ENCODE measurements at regions not wholly inside any gene's neighbourhood (a gene's known extent, or its start where the extent isn't known, plus 50 kb on each side); places are given as distances from the start of the nearest gene placed in this dataset.

DNA sequence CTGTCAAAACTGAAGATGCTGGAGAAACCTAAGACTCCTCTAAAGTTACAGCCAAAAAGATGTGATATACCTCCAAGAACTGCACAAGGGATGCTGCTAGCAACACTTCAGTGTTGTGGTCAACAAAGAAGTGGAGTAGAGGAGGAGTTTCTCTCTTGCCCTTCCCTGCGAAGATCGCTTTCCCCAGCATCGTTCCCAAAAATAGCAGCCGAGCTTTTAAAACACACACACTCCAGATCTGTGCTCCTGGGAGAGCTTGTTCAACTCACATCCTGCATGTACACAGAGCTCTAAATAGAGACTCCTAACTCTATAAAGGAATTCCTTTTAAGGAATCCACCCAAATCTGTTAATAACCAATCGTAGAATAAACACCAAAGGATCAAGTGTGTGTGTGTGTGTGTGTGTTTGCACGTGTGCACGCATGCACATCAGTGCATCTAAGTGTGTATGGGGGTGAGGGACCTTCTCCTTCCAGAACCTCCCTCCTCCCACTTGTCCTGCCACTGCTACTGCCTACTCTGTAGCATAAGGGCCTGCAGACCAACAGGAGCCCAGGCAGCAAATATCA lies 58.5 kb downstream of the PSMG1 start:
- peak; percentile 27 for DNase-seq

DNA sequence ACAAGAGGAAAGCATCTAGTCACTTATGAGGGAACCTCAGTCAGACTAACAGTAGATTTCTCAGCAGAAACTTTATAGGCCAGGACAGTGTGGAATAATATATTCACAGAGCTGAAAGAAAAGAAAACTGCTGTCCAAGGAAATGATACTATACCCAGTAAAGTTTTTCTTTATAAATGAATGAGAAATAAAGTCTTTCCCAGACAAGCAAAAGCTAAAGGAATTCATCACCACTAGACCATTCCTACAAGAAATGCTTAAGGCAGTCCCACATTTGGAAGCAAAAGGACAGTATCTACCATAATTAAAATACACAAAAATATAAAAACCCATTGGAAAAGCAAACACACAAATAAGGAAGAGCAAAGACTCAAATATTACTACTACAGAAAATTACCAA lies 59.9 kb downstream of the PSMG1 start:
- no peak for DNase-seq

DNA sequence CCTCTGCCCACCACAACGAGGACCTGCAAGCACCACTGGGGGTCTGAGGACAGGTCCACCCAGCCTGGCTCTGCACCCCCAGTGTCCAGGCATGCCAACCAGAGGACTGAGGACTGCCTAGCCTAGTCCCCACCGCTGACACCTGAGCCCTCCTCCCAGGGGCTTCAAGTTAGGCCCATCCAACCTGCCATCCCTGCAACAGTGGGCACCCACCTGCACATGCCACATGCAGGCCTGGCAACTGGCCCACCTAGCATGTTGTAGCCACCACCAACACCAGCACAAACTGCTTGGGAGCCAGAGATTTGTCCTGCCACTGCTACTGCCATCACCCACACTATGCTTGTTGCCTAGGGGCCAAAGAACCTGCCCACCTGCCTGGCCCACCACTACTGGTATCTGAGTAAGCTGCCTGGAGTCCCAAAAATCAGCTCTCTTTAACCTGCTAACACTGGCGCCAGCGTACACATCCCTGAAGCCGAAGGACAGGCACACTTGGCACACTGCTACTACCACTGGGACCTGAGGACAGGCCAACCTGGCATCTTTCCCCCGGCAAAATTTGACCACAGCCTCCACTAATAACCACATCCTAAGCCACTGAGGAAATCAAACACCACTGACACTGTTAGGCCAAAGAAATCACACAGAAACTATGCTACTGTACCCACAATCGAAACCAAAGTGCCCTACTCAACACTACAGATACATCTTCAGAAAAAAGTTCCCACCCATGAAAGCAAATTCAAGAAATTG lies 61.5 kb downstream of the PSMG1 start:
- peak; percentile 22 for DNase-seq

DNA sequence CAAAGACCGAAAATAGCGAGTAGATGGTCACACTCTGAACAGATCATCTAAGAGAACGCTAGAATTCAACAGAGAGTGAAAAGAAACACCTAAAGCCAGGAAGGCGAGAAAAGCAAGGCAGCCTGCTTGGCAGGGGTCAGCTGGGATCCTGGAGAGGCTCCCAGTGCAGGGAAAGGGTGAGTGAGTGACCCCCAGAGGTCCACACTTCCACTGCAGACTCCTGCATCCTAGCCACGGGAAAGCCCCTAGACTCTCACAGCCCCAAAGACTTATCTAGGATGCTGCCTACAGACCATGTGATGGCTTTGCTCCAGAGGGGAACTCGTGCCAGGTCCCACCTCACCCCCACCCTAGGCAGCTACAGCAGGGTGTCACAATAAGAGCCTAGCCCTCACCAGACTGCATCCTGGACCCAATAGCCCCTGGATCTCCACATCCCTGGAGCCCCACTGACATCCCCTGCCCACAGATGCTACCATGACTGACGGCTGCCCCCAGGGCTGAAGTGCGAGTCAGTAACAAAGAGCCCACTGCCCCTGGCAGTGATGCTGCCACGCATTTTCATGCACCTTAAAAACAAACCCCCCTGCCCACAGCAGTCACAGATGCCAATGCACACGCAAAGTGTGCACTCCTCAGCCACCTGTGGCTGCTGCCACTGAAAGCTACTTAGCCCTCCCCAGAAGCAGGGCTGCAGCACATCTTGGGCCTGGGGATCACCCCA lies 62.2 kb downstream of the PSMG1 start:
- DNase-seq, result peak; percentile 45

DNA sequence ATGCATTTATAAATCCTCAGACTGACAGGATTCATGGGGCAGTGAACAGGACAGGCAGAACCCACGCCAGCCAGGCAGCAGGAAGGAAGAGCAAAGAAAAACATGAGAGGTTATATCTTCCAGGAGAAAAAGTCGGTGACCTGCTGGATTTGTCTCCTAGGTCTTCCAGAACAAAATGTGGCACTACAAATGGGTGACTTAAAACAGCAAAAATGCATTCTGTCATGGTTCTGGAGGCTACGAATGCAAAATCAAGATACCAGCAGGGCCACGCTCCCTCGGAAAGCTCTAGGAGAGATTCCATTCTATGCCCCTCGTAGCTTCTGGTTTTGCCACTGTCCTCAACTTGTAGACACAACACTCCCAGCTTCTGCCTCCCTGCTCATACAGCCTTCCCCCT lies 63.4 kb downstream of the PSMG1 start:
- DNase-seq, result no peak

DNA sequence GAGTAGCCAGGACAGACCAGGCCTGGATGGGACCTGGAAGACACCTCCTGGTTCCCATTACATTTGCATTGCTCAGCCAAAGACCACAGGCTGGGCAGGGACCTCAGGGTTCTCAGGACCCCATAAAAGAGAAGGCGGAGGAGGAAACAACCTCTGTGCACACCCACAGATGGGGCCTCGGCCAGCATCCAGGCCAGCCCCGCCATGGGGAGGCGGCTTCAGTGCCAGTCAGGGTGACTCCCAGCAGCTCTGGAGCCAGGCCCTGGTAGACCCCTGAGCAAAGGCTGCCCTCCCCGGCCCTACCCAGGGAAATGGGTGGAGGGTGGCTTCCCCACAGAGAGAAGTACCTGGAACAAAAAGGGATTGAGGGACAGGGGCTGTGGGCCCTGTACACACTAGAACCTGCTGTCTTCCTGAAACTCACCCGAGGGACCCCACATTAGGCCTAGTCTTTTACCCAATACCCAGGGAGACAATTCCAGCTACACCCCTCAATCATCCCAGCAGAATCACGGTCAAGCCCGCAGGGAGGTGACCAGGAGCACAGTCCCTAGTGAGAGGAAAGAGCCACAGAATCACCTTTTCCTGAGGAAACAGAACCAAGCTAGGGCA lies 64.5 kb downstream of the PSMG1 start:
- DNase-seq, result no peak

DNA sequence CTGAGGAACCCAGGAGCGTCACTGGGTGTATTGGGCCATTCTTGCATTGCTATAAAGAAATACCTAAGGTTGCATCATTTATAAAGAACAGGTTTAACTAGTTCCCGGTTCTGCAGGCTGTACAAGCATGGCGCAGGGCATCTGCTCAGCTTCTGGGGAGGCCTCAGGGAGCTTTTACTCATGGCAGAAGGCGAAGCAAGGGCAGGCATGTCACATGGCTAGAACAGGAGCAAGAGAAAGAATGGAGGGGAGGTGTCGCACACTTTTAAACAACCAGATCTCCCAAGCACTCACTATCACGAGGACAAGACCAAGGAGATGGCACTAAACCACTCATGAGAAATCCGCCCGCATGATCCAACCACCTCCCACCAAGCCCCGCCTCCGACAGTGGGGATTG lies 65.2 kb downstream of the PSMG1 start:
- DNase-seq, result no peak

DNA sequence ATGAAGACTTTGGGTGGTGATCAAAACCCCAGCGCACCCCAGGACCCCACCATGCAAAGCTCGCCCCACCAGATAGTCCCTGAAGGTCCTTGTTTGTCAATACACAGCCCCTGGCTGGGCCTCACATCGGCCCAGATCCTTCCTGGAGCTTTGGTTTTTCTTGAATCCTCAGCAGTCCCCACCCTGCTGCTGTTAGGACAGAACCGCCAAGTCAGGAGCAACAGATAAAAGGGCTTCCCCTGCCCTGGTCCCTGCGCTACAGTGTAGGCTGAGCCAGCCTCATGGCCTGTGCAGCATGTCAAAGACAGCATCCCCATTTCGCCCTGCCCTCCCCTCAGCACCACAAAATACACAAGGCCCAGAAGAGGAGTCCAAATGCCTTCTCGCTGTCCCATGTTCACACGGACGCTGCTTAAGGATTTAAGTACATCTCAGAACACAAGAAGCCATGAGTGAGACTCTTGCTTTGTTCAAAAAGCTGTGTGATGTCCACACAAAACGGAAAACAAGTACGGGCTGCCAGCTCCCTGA lies 65.7 kb downstream of the PSMG1 start:
- no peak for DNase-seq

DNA sequence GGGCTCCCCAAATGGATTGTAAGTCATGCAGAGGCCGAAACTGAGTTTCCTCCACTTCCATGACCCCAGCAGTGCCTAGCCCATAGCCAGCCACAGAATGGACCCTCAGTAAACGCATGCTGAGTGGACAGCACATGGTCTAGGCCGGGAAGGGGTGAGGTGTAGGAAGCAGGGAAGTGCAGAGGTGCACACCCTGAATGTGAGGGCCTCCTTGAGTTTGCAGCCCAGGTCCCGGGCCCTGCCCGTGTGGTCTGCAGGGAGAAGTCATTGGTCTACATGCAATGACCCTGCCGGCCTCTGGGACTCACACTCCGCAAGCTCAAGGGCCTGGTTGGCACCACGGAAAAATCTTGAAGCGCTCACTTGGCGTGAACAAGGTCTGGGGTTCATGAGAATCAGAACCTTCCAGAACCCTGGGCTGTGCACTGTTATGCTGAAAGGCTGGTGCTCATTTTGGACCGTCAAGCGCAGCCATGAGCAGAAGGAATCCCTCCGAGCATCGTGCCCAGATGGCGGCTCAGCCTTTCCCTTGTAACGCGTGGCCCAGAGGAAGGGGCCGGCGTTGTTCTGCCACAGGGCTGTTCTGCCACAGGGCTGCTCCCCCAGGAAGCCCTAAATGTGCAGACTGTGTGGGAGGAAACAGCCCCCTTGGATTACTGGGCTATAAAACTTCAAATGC lies 66.4 kb downstream of the PSMG1 start:
- DNase-seq, result no peak

DNA sequence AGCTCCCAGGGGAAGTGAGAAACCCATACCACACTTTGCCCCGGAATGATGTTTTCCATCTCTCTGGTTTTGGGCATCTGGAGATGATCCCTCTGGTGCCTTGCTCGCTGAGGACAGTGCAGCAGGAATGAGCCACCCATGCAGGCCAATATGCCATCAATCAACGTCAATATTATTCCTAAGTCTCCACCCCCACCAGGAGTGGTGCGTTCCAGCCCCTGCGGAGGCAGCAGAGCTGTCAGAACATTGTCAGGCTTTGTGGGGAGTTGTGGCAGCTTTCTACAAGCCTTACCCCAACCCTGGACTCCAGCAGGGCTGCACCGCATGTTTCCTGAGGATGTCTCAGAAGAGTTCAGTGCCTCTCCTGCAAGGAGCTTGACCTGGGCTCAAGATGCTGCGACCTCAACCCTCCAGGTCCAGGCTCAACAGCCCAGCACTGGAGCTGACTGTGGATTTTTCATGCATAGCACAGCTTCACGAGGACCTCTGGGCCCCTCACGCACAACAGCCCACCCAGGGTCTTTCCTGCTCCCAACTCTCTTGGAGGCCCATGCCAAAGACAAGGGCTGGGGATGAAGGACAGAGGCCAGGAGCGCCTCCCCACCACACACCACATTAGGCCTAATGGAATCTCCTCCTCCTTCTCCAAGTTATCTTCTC lies 67.5 kb downstream of the PSMG1 start:
- no peak for DNase-seq

DNA sequence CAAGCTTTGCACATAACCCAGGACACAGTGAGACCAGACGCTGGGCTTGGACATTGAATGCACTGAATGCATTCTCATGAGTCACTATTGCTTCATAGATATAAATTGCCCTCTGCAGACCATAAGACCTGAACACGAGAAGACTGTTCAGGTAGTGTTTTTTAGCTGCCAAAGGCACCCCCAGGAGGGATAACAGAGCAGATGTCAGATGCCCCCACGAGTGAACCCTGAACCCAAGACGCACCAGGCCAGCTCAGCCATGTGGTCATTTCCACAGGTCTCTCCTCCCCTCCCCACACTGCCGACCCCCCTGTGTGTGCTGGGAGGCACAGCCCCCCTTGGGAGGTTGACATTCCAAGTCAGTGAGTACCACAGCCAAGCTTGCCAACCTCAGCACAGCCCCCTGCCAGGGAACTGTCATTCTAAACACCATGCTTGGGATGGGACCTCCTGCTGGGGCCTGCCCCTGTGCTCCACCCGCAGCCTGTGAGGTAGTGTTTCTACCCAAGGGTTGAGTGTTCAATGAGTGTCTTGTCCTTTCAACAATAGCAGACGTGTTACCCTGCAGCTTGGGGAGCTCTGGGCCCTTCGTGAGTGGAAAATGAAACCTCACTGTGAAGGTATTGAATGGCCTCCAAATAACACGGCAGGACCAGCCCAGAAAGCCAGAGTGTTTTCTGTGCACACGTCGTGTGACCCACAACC lies 68.2 kb downstream of the PSMG1 start:
- no peak for DNase-seq

DNA sequence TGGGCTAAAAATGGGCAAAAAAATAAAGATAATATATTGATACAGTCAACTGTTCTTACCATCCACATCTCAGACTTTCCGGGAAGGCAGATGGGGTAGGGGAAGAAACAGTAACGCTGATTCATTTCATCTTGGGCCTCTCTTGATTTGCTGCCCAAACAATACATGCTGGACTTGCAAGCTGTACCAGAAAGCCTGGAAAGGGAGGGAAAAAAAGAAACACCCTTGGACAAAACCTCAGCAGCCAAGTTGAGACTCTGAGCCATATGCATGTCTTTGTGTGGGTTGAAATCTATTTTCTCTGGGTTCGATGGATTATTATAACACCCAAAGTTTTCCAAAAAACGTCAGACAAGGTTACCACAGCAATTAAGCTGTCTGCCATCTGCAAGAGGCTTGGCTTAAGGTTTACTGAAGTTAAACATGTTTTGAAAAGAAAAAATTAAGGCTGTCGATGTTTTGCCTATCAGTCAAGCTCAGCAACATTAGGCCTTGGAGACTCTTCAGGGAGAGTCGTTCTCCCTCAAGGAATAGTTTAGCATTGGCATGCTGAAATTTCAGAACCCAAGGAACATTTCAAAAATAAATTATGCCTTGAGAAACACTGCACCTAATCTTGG lies 71.2 kb downstream of the PSMG1 start:
- no peak for DNase-seq

DNA sequence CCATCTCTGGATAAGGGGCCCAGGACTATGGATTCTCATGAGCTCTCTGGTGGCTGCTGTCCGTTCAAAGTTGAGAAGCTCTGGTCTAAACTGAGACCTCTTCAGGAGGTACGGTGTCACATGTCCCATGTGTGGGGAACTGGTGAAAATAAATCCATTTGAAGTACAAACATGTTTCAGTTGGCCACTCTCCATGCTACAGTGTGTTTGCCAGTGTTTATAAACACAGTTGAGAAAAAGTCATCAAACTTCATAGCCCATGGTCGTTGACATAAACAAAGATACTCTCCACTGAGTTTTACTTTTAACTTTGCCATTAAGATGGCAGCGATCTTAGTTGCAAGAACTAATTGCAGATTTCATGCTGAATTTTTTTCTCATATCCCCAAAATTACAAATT lies 72.8 kb downstream of the PSMG1 start:
- no peak for DNase-seq

DNA sequence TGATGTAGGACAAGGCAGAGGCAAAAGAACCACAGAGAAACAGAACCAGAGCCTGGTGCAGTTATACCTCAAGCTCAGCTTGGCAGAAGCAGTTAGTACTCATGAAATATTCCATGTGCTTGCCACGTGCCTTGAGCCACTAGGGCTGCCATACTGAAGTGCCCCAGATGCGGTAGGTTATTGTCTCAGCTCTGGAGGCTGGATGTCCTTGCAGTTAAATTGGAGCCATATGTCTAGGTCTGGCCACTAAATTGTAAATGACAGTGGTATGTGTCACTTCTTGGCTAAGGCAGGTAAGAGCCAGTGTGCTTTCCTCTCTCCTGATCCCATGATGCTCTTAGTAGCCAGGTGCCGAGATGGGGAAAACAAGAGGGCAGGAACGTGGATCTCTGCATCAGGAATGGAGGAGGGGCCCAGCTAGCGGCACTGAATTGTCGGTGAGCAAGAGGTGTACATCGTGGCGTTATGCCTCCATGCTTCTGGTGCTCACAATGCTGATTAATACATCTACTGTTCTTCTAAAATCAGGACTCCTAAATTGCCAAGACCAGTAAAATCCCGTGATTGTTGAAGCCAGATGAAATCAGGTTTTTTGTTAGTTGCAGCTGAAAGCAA lies 73.5 kb downstream of the PSMG1 start:
- DNase-seq, result no peak

DNA sequence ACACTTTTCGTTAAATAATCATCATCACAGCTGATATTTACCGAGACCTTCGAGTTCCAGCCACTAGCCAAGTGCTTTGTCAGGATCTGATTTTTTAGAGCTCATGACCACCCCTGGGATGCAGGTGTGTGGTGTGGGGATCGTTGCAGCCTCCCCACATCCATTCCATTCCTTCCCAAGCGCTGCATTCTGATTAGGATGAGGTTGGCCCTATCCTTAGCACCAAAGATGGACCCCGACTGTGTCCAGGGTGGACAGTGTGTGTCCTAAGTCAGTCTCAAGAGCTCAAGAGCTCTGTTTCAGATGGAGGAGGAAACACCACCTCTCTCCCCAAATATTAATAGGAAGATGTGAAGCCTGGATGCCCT lies 74.1 kb downstream of the PSMG1 start:
- DNase-seq, result no peak

DNA sequence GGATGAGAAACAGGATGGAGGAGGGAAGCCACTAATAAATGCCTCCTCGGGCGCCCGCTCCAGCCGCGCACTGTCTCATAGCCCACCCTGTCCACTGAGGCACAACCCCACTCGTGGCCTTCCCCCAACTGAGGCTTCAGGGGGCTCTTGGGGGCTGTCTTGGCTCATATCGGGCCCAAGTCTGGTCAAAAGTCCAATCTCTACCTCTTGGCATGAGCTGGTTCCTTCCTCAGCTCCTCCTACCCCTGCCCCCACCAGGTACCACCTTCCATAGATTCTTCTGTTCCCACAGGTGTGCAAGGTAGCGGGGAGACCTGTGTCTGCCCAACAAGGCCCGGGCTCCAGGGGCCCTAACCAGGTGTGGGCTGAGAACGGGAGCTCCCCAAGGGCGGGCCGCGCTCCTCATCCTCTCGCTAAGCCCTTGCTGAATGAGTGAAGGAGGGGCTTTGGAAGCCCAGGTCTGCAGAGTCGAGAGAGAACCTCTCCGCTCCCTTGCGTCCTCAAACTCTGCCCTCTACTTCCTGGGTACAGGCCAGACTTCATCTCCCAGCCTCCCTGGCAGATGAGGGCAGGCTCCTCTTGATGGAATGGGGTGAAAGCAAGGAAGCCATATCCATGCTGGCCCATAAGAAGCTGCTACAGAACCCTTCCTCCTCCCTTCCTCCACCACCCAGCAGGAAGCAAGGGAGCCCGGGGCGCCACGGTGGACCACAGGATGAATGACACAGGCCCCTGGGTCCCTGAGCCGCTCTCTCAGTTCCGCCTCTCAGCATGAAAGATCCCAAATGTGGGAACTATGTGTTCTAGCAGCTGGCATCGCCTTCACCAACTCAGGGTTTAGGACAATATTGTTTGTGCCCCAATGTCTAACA lies 74.7 kb downstream of the PSMG1 start:
- DNase-seq, result no peak

DNA sequence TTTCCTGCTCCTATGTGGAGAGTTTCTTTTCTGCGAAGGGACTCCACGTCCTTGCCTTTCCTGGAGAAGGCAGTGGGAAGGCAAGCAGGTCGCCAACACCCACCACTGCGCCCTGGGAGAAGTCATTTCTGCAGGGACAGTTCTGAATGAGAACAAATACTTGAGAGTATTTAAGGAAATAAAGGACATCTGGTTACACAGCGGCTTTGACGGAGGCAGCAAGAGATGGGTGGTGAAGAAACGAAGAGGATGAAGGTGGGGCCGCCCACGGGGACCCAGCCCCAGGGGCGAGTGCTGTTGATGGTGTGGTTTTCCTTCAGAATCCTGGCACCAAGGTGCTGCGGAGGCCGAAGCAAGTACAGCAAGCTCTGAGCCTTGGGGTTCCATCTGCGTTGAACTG lies 75.5 kb downstream of the PSMG1 start:
- DNase-seq, result no peak

DNA sequence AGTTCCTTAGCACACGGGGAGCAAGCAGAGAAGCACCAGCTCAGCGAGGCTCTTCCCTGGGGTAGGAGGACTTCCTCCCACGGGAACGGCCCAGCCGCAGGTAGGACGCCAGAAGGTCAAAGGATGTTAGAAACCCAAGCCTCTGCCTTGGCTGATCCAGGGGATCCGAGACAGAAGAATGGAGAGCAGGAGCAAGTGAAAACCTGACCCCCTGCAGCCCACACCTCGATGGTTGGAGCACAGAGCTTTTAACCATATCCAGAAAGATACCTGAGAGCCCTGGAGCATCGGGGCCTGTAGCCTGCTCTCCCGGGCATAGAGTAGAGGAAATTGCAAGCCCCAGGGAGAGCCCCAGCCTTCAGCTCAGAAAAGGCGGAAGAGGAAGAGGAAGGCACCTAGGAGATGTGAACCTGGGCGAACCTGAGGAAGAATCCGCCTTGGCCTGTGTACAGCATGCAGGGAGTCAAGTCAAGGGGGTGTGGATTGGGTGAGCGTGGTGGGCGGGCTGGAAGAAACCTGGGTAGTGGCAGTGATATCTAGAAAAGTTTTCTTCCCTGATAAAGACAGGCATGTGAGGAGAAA lies 76.3 kb downstream of the PSMG1 start:
- no peak for DNase-seq

DNA sequence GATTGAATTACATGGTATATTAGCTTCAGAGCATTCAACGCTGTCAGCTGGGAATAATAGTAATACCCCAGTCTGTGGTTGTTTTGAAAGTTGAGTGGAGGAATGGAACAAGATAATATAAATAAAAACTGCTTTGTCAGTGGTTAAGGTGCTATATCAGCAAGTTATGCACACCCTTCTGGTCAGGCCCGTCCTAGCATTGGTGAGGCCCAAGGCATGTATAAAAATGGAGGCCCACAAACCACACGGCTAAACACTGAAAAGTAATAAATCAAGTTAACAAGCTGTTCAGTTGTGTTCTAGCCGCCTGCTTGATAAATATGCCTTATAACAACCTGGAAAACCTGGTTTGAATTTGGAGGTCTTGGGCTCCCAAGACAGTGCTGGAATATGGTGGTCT lies 77.4 kb downstream of the PSMG1 start:
- peak; percentile 61 for DNase-seq

All from hematopoietic multipotent progenitor cell treated with erythropoietin and hydrocortisone succinate and interleukin-3 and kit ligand, for 6 days (in vitro differentiated cells).